B cell (primary cell): ENCODE measurements at regions not wholly inside any gene's neighbourhood (a gene's known extent, or its start where the extent isn't known, plus 50 kb on each side); places are given as distances from the start of the nearest gene placed in this dataset.
"Not testable (repeated sequence)": the region's sequence is repeated elsewhere in the genome, so short reads cannot be mapped to it uniquely, and the experiment has no call there.

Experiments
- CTCF ChIP-seq: fragments of 200-600 bp; IDR thresholded peaks from one replicate; pipeline ENCODE4 v1.8.0; 2022; ENCODE audit warnings: antibody characterized with exemption, mild to moderate bottlenecking
- EZH2 ChIP-seq: IDR thresholded peaks from 2 replicates; pipeline ENCODE4 v1.6.1; 2012; ENCODE audit warnings: borderline replicate concordance, low read depth, mild to moderate bottlenecking, moderate library complexity, low read length; ENCODE audit not compliant: insufficient read depth, poor library complexity, severe bottlenecking

DNA sequence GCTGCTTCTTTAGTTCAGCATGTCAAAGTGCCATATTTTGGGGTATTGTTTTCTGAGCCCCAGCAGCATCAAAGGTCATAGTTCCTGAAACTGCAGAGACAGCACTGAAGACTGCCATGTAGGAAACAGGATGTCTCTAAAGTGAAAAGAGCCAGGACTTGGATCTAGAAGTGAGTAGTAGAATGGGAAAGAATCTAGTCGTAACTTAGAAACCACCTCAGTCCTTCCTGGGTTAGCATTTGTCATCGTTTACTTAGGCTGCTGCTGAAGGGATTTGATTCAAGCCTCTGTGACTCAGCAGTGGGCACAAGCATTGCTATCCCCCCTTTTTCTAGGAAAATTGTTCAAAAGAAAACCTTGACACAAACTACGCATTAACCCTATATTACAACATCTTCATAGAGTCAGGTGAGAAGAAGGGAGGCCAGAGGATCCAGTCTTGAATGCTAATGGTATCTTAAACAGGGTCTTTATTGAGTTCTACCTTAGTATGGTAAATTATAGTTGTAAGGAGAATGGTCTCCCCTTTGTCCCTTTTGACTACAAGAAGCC is 108.8 kb downstream of the FAM72B start:
- not testable (repeated sequence) for TF ChIP-seq CTCF, EZH2
